ENCODE measurements at regions not wholly inside any gene's neighbourhood (a gene's known extent, or its start where the extent isn't known, plus 50 kb on each side); places are given as distances from the start of the nearest gene placed in this dataset.

DNA sequence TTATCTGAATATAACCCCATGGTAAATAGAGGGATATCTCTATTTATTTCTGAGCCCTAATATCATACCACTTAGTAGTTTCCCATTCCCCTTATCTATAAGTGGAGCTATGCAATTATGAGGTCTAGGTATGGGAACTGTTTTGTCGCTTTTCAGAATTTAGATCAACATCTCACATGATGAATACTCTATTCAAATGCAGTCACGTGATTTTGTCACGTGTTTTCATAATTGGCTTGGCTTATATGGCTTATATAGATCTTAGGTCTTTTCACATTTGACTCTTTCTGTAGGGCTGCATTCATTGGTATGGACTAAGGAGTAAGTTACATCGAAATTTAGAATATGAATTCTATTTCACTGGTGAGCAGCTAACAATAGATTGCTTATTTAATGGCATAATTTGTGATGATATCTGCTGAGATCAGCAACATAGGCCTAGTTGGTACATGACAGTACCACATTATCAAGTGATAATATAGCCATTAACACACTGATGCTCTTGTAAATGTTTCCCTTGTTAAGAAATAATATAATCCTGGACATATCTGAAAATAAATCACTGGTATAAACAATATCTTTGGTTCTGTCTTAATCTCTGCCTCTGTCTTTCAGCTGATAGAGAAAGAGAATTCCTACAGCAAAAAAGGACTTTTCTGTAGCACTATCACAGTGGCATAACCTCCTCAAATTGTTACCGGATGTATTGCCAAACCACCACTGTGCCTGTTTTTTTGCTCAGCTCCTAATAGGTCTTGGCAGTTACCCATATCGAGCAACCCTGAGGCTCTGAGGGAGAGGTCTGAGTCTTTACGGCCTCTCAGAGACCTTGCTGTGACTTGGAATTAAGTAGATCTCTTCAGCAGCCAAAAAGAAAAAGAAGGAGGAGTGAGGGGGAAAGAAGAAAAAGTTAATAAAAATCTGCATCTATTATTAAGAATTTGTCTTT, 357.1 kb downstream of the ZPLD1 start:
- no peaks in the 10 kb centered on the region for H3K27me3 Mint-ChIP-seq (ENCODE audit: low read depth)
- H3K4me1 Mint-ChIP-seq (ENCODE audit: low read depth): no peaks in the 10 kb centered on the region
- H3K9me3 Mint-ChIP-seq (ENCODE audit: insufficient read depth): no peaks in the 10 kb centered on the region
- H3K36me3 Mint-ChIP-seq (ENCODE audit: low read depth): no peaks in the 10 kb centered on the region
- CTCF ChIA-PET: no interaction called here
- DNase-seq (no peak), ATAC-seq (no peak)
- no peak overlapping the region for H3K4me3 Mint-ChIP-seq
- POLR2A ChIA-PET: no interaction called here
- no peak overlapping the region for H3K27ac Mint-ChIP-seq

DNA sequence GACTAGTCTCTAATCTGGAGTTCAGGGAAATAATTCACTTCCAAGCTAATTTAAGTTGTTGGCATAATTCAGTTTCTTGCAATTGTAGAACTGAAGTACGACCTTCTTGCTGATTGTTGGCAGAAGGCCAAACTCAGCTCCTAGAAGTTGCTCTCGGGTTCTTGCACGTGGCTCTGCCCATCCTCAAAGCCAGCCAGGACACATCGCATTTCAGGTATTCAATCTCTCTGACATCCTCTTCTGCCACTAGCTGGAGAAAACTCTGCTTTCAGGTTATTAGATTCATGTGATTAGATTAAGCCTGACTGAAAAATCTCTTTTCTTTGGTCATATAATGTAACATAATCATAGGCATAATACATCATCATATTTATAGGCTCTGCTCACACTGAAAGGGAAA, 362.0 kb downstream of the ZPLD1 start:
- H3K9me3 Mint-ChIP-seq (ENCODE audit: insufficient read depth): no peaks in the 10 kb centered on the region
- H3K4me1 Mint-ChIP-seq (ENCODE audit: low read depth): no peaks in the 10 kb centered on the region
- no peak for ATAC-seq
- no peak overlapping the region for H3K4me3 Mint-ChIP-seq
- H3K27me3 Mint-ChIP-seq (ENCODE audit: low read depth): no peaks in the 10 kb centered on the region
- no peak overlapping the region for H3K27ac Mint-ChIP-seq
- no peak for DNase-seq
- ChIA-PET CTCF (no interaction called here), POLR2A (no interaction called here)
- no peaks in the 10 kb centered on the region for H3K36me3 Mint-ChIP-seq (ENCODE audit: low read depth)

GRCh38 chr3:102802819-102803420, 368.1 kb downstream of the ZPLD1 start:
- DNase-seq: no peak
- H3K36me3 Mint-ChIP-seq (ENCODE audit: low read depth): no peaks in the 10 kb centered on the region
- no peaks in the 10 kb centered on the region for H3K4me1 Mint-ChIP-seq (ENCODE audit: low read depth)
- CTCF ChIA-PET: no interaction called here
- no peak for ATAC-seq
- no peak overlapping the region for H3K27ac Mint-ChIP-seq
- H3K27me3 Mint-ChIP-seq (ENCODE audit: low read depth): no peaks in the 10 kb centered on the region
- no peak overlapping the region for H3K4me3 Mint-ChIP-seq
- no peaks in the 10 kb centered on the region for H3K9me3 Mint-ChIP-seq (ENCODE audit: insufficient read depth)
- POLR2A ChIA-PET: no interaction called here

DNA sequence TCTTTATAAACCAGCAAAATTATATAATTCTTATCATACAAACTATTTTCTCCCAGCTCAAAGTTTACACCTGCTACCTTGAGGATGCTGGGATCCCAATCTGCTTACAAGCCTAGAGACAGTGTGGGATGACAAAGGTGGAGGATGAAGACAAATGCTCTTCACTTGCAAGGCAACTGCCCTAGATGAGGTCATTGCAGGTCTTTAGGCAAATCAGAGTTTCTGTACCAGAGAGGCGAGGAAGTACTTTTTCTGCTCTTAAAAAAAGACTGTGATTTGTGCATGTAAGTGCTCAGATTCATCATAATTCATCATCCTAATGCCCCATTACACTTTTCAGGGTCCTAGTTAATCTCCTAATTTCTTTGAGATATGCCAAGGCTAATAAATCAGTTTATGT, 376.1 kb downstream of the ZPLD1 start:
- ChIA-PET CTCF (no interaction called here), POLR2A (no interaction called here)
- Mint-ChIP-seq H3K9me3 (ENCODE audit: insufficient read depth) (no peaks in the 10 kb centered on the region), H3K27me3 (ENCODE audit: low read depth) (no peaks in the 10 kb centered on the region), H3K27ac (no peak overlapping the region), H3K4me3 (no peak overlapping the region), H3K36me3 (ENCODE audit: low read depth) (no peaks in the 10 kb centered on the region), H3K4me1 (ENCODE audit: low read depth) (no peaks in the 10 kb centered on the region)
- DNase-seq (no peak), ATAC-seq (no peak)

- ChIA-PET POLR2A (no interaction called here), CTCF (no interaction called here)
- Mint-ChIP-seq H3K36me3 (ENCODE audit: low read depth) (no peaks in the 10 kb centered on the region), H3K27me3 (ENCODE audit: low read depth) (no peaks in the 10 kb centered on the region), H3K4me1 (ENCODE audit: low read depth) (no peaks in the 10 kb centered on the region), H3K27ac (no peak overlapping the region), H3K4me3 (no peak overlapping the region), H3K9me3 (ENCODE audit: insufficient read depth) (no peaks in the 10 kb centered on the region)
- no peak for ATAC-seq
- no peak for DNase-seq
Measured at GRCh38 chr3:102826636-102827035, 391.8 kb downstream of the ZPLD1 start.

DNA sequence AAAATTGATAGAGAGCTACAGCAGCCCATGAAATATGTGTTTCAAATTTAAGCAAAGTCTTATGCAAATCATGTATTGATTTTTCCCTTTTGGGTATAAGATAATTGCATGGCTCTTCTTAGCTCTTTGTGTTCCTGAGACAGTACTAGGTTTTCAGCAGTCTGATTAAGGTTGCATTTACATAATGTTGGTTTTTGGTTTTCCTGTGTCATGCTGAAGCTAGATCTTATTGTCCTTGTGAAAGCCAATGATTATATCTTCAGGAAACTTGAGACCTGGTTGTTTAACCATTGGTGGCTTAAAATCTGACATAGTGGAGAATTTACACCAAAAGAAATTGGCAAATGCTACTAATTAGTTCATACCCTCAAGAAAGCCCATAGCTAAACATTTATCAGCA, 392.6 kb downstream of the ZPLD1 start:
- ChIA-PET POLR2A (no interaction called here), CTCF (no interaction called here)
- Mint-ChIP-seq H3K4me3 (no peak overlapping the region), H3K9me3 (ENCODE audit: insufficient read depth) (no peaks in the 10 kb centered on the region), H3K27me3 (ENCODE audit: low read depth) (no peaks in the 10 kb centered on the region), H3K4me1 (ENCODE audit: low read depth) (no peaks in the 10 kb centered on the region), H3K36me3 (ENCODE audit: low read depth) (no peaks in the 10 kb centered on the region), H3K27ac (no peak overlapping the region)
- DNase-seq (no peak), ATAC-seq (no peak)

DNA sequence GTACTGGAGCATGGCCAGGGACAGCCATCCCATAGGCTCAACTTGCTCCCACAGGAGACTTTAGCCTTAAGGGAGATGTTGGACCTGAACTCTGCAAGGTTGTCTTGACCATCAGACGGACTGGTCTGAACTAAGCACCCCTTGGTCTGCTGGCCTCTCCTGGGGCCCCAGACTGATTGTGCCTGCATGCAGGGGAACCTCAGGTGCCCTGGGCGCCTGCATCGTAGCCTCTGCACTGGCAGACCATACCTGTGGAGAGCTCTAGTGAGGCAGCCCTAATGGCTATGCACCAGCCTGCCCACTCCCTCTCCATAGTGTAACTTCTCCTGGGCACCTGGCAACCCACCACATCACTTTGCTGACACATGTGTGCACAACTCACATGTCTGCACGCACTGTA, 395.6 kb downstream of the ZPLD1 start:
- Mint-ChIP-seq H3K4me1 (ENCODE audit: low read depth) (no peaks in the 10 kb centered on the region), H3K4me3 (no peak overlapping the region), H3K27ac (no peak overlapping the region), H3K27me3 (ENCODE audit: low read depth) (no peaks in the 10 kb centered on the region), H3K36me3 (ENCODE audit: low read depth) (no peaks in the 10 kb centered on the region), H3K9me3 (ENCODE audit: insufficient read depth) (no peaks in the 10 kb centered on the region)
- DNase-seq (no peak), ATAC-seq (no peak)
- POLR2A ChIA-PET: no interaction called here
- CTCF ChIA-PET: no interaction called here

DNA sequence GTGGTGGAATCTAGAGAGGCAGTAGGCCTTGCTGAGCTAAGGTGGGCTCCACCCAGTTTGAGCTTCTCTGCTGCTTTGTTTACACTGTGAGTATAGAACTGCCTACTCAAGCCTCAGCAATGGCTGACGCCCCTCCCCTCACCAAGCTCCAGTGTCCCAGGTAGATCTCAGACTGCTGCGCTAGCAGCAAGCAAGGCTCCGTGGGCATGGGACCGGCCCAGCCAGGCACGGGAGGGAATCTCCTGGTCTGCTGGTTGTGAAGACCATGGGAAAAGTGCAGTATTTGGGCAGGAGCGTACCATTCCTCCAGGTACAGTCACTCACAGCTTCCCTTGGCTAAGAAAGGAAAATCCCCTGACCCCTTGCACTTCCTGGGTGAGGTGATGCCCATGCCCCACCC, 407.1 kb downstream of the ZPLD1 start:
- ATAC-seq: no peak
- CTCF ChIA-PET: no interaction called here
- Mint-ChIP-seq H3K9me3 (ENCODE audit: insufficient read depth) (no peaks in the 10 kb centered on the region), H3K36me3 (ENCODE audit: low read depth) (no peaks in the 10 kb centered on the region), H3K4me1 (ENCODE audit: low read depth) (no peaks in the 10 kb centered on the region), H3K27me3 (ENCODE audit: low read depth) (no peaks in the 10 kb centered on the region), H3K4me3 (no peak overlapping the region), H3K27ac (no peak overlapping the region)
- DNase-seq: no peak
- POLR2A ChIA-PET: no interaction called here

DNA sequence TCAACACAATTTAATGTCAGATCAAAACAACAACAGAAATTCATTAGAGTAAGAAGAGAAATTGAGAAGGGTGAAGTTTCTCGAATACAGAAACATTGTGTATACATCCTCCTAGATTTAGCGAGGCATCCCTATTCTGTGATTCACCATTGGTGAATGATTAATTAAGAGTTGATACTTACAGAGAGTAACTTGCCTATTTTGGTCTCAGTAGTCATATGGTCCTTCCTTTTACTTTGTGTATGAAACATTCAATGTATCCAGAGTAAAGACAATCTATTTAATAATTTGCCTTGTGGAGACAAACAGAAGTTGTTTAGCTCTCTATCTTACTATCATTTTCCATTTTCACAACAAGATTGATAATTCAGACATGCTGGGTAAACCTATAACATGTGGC, 432.0 kb downstream of the ZPLD1 start:
- CTCF ChIA-PET: no interaction called here
- DNase-seq (no peak), ATAC-seq (no peak)
- no peak overlapping the region for H3K4me3 Mint-ChIP-seq
- no peaks in the 10 kb centered on the region for H3K9me3 Mint-ChIP-seq (ENCODE audit: insufficient read depth)
- H3K27ac Mint-ChIP-seq: no peak overlapping the region
- H3K36me3 Mint-ChIP-seq (ENCODE audit: low read depth): no peaks in the 10 kb centered on the region
- POLR2A ChIA-PET: no interaction called here
- no peaks in the 10 kb centered on the region for H3K27me3 Mint-ChIP-seq (ENCODE audit: low read depth)
- no peaks in the 10 kb centered on the region for H3K4me1 Mint-ChIP-seq (ENCODE audit: low read depth)

DNA sequence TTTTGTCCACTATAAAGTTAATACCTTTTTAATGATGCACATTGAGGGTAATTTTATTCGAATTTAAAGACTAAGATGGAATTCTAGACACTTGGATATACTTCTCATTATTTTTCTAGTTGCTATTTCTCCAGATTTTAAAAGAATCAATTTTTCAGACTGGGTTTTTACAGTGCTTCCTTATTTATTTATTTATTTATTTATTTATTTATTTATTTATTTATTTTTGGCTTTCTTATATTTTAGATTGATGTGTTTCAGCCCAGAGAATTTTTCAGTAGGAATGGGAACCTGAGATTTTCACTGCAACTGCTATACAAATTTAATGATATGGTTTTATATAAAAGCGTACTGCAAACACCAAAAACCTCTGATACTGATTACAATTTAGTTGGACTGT, 448.7 kb downstream of the ZPLD1 start:
- DNase-seq: no peak
- ChIA-PET CTCF (no interaction called here), POLR2A (no interaction called here)
- no peaks in the 10 kb centered on the region for H3K27me3 Mint-ChIP-seq (ENCODE audit: low read depth)
- no peak for ATAC-seq
- H3K36me3 Mint-ChIP-seq (ENCODE audit: low read depth): no peaks in the 10 kb centered on the region
- no peaks in the 10 kb centered on the region for H3K9me3 Mint-ChIP-seq (ENCODE audit: insufficient read depth)
- no peak overlapping the region for H3K27ac Mint-ChIP-seq
- no peak overlapping the region for H3K4me3 Mint-ChIP-seq
- H3K4me1 Mint-ChIP-seq (ENCODE audit: low read depth): no peaks in the 10 kb centered on the region

- CTCF ChIA-PET: no interaction called here
- no peaks in the 10 kb centered on the region for H3K36me3 Mint-ChIP-seq (ENCODE audit: low read depth)
- H3K9me3 Mint-ChIP-seq (ENCODE audit: insufficient read depth): no peaks in the 10 kb centered on the region
- no peak overlapping the region for H3K27ac Mint-ChIP-seq
- no peaks in the 10 kb centered on the region for H3K27me3 Mint-ChIP-seq (ENCODE audit: low read depth)
- POLR2A ChIA-PET: no interaction called here
- H3K4me1 Mint-ChIP-seq (ENCODE audit: low read depth): no peaks in the 10 kb centered on the region
- DNase-seq (no peak), ATAC-seq (no peak)
- no peak overlapping the region for H3K4me3 Mint-ChIP-seq
Measured at GRCh38 chr3:102885289-102885688, 450.5 kb downstream of the ZPLD1 start.

- H3K27ac Mint-ChIP-seq: no peak overlapping the region
- no peaks in the 10 kb centered on the region for H3K4me1 Mint-ChIP-seq (ENCODE audit: low read depth)
- ATAC-seq: no peak
- no peaks in the 10 kb centered on the region for H3K36me3 Mint-ChIP-seq (ENCODE audit: low read depth)
- no peak for DNase-seq
- H3K4me3 Mint-ChIP-seq: no peak overlapping the region
- H3K27me3 Mint-ChIP-seq (ENCODE audit: low read depth): no peaks in the 10 kb centered on the region
- POLR2A ChIA-PET: no interaction called here
- no peaks in the 10 kb centered on the region for H3K9me3 Mint-ChIP-seq (ENCODE audit: insufficient read depth)
- CTCF ChIA-PET: no interaction called here
Measured at GRCh38 chr3:102887431-102887830, 452.6 kb downstream of the ZPLD1 start.
